Heart left ventricle (tissue), 13 donors: ENCODE measurements at regions not wholly inside any gene's neighbourhood (a gene's known extent, or its start where the extent isn't known, plus 50 kb on each side); places are given as distances from the start of the nearest gene placed in this dataset.
A peak's percentile ranks its signal among the peaks of the same experiment; 100 is the strongest.

Experiments
- POLR2A ChIP-seq, 2 donors: fragments of 450-650 bp; IDR thresholded peaks; one replicate each; pipeline ENCODE4 v1.6.1; 2017; ENCODE audit warnings: antibody characterized with exemption in 2 of 2, mild to moderate bottlenecking in 2 of 2, moderate library complexity in 2 of 2
- TF ChIP-seq, protein P1 (sequence below), 12 donors: fragments of 200-600 bp; sonication (generic) in 4 of 12; IDR thresholded peaks; one replicate each; pipeline versions ENCODE4 v1.5.0 to v1.8.0; 2018 to 2022; ENCODE audit warnings: antibody characterized with exemption in 12 of 12, mild to moderate bottlenecking in 5 of 12
- donor health status: ischemic (EF 13 %, LVEDD 7.1; RV severe dilation, severe dysfunction).
- donor health status: DM: no; HTN: yes; CAD: no.
- donor health status: DM: no; HTN: no; CAD: no.
- donor health status: ischemic (EF 25% LVEDD 6.9; RV normal size, moderate dysfunction).
- donor health status: ischemic (EF 25% LVEDD 5.7; RV mildly dilated, moderate dysfunction).
- donor health status: ischemic (EF 35%, LVEDD 5.7; RV mildly dilated, moderate dysfunction).
- donor health status: nonischemic (EF 11% LVEDD 7.7; RV severe dilation, severe dysfunction).
- donor health status: DM: yes; HTN: yes; CAD: no.
- donor health status: PGD.
- donor health status: ischemic (EF 29% LVEDD 5.4; RV normal size, mild dysfunction).
- donor health status: nonischemic (EF 23%, LVEDD 6.1; RV moderate dilation, normal function).

DNA sequence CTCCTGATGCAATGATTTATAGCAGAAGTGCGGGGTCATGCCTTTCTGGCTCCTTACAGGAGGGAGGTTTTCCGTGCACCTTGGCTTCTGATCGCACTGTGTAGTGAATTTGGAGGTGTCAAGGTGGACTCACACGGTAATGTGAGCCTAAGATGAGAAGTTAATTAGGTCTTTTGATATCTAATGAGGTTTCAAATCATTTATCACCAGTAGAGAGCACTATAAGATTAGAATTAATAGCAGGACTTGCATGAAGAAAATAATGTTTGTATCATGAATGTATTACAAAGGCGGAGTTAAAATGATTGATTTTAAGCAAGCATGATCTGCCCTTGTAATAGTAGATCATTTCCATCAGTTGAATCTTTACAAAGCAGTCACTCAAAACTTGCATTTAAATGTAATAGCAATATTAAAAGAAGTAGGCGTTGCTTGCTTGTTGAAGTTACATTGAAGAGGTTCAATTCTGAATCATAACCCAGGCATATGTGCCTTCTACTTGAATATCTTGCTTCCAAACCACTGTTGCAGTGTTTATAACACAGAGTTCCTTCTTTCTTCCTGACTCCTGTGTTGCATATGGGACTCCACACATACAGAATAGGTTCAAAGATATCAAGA, 152.1 kb downstream of the FMR1NB start:
- TF ChIP-seq, protein P1, sequence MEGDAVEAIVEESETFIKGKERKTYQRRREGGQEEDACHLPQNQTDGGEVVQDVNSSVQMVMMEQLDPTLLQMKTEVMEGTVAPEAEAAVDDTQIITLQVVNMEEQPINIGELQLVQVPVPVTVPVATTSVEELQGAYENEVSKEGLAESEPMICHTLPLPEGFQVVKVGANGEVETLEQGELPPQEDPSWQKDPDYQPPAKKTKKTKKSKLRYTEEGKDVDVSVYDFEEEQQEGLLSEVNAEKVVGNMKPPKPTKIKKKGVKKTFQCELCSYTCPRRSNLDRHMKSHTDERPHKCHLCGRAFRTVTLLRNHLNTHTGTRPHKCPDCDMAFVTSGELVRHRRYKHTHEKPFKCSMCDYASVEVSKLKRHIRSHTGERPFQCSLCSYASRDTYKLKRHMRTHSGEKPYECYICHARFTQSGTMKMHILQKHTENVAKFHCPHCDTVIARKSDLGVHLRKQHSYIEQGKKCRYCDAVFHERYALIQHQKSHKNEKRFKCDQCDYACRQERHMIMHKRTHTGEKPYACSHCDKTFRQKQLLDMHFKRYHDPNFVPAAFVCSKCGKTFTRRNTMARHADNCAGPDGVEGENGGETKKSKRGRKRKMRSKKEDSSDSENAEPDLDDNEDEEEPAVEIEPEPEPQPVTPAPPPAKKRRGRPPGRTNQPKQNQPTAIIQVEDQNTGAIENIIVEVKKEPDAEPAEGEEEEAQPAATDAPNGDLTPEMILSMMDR (IDR thresholded peaks at IDR 0.05) = peak in 2 of 12 donors; percentile 18 to 36
- TF ChIP-seq POLR2A (IDR thresholded peaks at IDR 0.05) = no peak
